ENCODE measurements at regions not wholly inside any gene's neighbourhood (a gene's known extent, or its start where the extent isn't known, plus 50 kb on each side); places are given as distances from the start of the nearest gene placed in this dataset.

DNA sequence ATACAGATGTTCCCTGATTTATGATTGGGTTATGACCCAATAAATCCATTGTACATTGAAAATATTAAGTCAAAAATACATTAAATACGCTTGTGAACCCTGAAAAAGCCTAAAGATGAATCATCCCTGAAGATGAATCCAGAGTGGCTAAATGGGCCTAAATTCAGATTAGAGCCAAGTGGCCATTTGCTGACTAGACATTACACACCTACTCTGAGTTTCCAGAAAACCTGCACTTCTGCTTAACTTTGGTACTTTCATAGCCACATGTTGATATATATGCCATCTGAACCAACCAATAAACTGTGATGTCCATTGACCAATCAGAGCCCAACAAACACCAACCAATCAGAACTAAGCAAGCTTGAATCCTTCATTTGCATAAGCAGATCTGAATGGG, 106.9 kb downstream of the WT1 start:
- H3K27me3 ChIP-seq (ENCODE audit: control insufficient read depth, extremely low read depth, insufficient read depth, low read length), result no peaks in the 10 kb centered on the region
- H2AFZ ChIP-seq (ENCODE audit: control insufficient read depth, low read length), result no peak overlapping the region
- H3K27ac ChIP-seq (ENCODE audit: control insufficient read depth, insufficient read depth, low read length), result no peak overlapping the region
- H3K79me2 ChIP-seq (ENCODE audit: control insufficient read depth, insufficient read depth, low read length), result no peaks in the 10 kb centered on the region
- TF ChIP-seq, protein P1, sequence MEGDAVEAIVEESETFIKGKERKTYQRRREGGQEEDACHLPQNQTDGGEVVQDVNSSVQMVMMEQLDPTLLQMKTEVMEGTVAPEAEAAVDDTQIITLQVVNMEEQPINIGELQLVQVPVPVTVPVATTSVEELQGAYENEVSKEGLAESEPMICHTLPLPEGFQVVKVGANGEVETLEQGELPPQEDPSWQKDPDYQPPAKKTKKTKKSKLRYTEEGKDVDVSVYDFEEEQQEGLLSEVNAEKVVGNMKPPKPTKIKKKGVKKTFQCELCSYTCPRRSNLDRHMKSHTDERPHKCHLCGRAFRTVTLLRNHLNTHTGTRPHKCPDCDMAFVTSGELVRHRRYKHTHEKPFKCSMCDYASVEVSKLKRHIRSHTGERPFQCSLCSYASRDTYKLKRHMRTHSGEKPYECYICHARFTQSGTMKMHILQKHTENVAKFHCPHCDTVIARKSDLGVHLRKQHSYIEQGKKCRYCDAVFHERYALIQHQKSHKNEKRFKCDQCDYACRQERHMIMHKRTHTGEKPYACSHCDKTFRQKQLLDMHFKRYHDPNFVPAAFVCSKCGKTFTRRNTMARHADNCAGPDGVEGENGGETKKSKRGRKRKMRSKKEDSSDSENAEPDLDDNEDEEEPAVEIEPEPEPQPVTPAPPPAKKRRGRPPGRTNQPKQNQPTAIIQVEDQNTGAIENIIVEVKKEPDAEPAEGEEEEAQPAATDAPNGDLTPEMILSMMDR (optimal IDR thresholded peaks at IDR 0.05 in 1 of 3, IDR thresholded peaks at IDR 0.05 in 1 of 3, conservative IDR thresholded peaks at IDR 0.05 in 1 of 3; ENCODE audit: extremely low read depth in 1 of 3, insufficient read depth in 2 of 3, low read length in 3 of 3), result no peak
- TF ChIP-seq EZH2 (IDR thresholded peaks at IDR 0.05; ENCODE audit: low read length), result no peak
- H4K20me1 ChIP-seq (ENCODE audit: control insufficient read depth, extremely low read depth, insufficient read depth, low read length), result no peaks in the 10 kb centered on the region
- H3K9me3 ChIP-seq (ENCODE audit: control insufficient read depth, low read depth, low read length), result no peaks in the 10 kb centered on the region
- DNase-seq (ENCODE audit: low read depth, low spot score) (no peak), FAIRE-seq (no peak)
- no peaks in the 10 kb centered on the region for H3K4me1 ChIP-seq (ENCODE audit: control insufficient read depth, extremely low read depth, insufficient read depth, low read length)
- no peak overlapping the region for H3K4me2 ChIP-seq (ENCODE audit: control insufficient read depth, extremely low read depth, insufficient read depth, low read depth, low read length)
- H3K4me3 ChIP-seq (ENCODE audit: control insufficient read depth in 2 of 3, extremely low read depth in 1 of 3, insufficient read depth in 2 of 3, low read depth in 1 of 3, low read length in 3 of 3), result no peak overlapping the region
- H3K36me3 ChIP-seq (ENCODE audit: control insufficient read depth in 2 of 2, extremely low read depth in 1 of 2, insufficient read depth in 2 of 2, low read length in 2 of 2), result no peaks in the 10 kb centered on the region
- H3K9me1 ChIP-seq (ENCODE audit: control insufficient read depth, extremely low read depth, insufficient read depth, low read length), result no peaks in the 10 kb centered on the region
- no peak overlapping the region for H3K9ac ChIP-seq (ENCODE audit: control insufficient read depth, extremely low read depth, insufficient read depth, low read length)
- dilution Hi-C loops (cut with MboI; ENCODE audit: extremely low pct_ligation_motif_present, low sequenced_read_pairs), result no loop called here

DNA sequence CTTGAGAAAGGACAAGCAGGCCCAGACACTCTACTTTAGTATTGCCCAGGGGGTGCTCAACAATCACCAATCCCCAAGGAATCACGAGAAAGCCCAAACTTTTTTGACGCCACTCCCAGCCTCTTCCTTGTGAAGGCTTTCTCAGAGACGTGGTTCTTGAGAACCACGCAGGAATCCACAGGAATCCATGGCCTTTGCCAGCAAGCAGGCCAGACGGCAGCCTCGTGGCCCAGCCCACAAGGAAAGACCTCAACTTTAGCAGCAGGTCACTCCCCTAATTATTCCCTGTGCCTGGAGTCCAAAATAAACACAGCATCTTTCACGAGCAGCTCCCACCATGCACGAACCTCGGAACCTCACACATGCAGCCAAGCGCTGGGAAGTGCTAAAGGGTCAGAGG, 104.2 kb downstream of the WT1 start:
- FAIRE-seq, result no peak
- no peak overlapping the region for H2AFZ ChIP-seq (ENCODE audit: control insufficient read depth, low read length)

More for the DNA sequence above, 104.2 kb downstream of the WT1 start:
- Histone ChIP-seq H3K4me3 (ENCODE audit: control insufficient read depth in 2 of 3, extremely low read depth in 1 of 3, insufficient read depth in 2 of 3, low read depth in 1 of 3, low read length in 3 of 3) (no peak overlapping the region), H3K4me1 (ENCODE audit: control insufficient read depth, extremely low read depth, insufficient read depth, low read length) (no peaks in the 10 kb centered on the region), H3K27me3 (ENCODE audit: control insufficient read depth, extremely low read depth, insufficient read depth, low read length) (no peaks in the 10 kb centered on the region), H4K20me1 (ENCODE audit: control insufficient read depth, extremely low read depth, insufficient read depth, low read length) (no peaks in the 10 kb centered on the region), H3K9me3 (ENCODE audit: control insufficient read depth, low read depth, low read length) (no peaks in the 10 kb centered on the region), H3K27ac (ENCODE audit: control insufficient read depth, insufficient read depth, low read length) (no peak overlapping the region), H3K79me2 (ENCODE audit: control insufficient read depth, insufficient read depth, low read length) (no peaks in the 10 kb centered on the region), H3K4me2 (ENCODE audit: control insufficient read depth, extremely low read depth, insufficient read depth, low read depth, low read length) (no peak overlapping the region), H3K9ac (ENCODE audit: control insufficient read depth, extremely low read depth, insufficient read depth, low read length) (no peak overlapping the region), H3K36me3 (ENCODE audit: control insufficient read depth in 2 of 2, extremely low read depth in 1 of 2, insufficient read depth in 2 of 2, low read length in 2 of 2) (no peaks in the 10 kb centered on the region), H3K9me1 (ENCODE audit: control insufficient read depth, extremely low read depth, insufficient read depth, low read length) (no peaks in the 10 kb centered on the region)
- dilution Hi-C loops (cut with MboI; ENCODE audit: extremely low pct_ligation_motif_present, low sequenced_read_pairs), result no loop called here
- DNase-seq (ENCODE audit: low read depth, low spot score), result no peak
- TF ChIP-seq EZH2 (IDR thresholded peaks at IDR 0.05; ENCODE audit: low read length), result no peak
- TF ChIP-seq, protein P1 (optimal IDR thresholded peaks at IDR 0.05 in 1 of 3, IDR thresholded peaks at IDR 0.05 in 1 of 3, conservative IDR thresholded peaks at IDR 0.05 in 1 of 3; ENCODE audit: extremely low read depth in 1 of 3, insufficient read depth in 2 of 3, low read length in 3 of 3), result no peak
